Right atrium auricular region (tissue), 2 donors: ENCODE measurements at regions not wholly inside any gene's neighbourhood (a gene's known extent, or its start where the extent isn't known, plus 50 kb on each side); places are given as distances from the start of the nearest gene placed in this dataset.
"Not testable (repeated sequence)": the region's sequence is repeated elsewhere in the genome, so short reads cannot be mapped to it uniquely, and the experiment has no call there.

Experiments
- DNase-seq: peaks from one replicate; pipeline ENCODE4 v3.0.0-alpha.2; 2019; ENCODE audit warnings: low spot score
- H3K27ac ChIP-seq, 2 donors: fragments of 200-600 bp; sonication (generic); 1 replicate in 1 of 2; 2 replicates in 1 of 2; pipeline ENCODE4 v1.5.1; 2016 to 2019
- H3K27me3 ChIP-seq, 2 donors: fragments of 200-600 bp; sonication (generic); one replicate each; pipeline versions ENCODE4 v1.5.1 to v1.6.0; 2017 to 2019
- H3K36me3 ChIP-seq: fragments of 200-600 bp; sonication (generic); one replicate; pipeline ENCODE4 v1.5.1; 2016
- H3K4me1 ChIP-seq, 2 donors: fragments of 200-600 bp; sonication (generic); one replicate each; pipeline versions ENCODE4 v1.5.1 to v1.6.0; 2017 to 2019
- H3K4me3 ChIP-seq, 2 donors: fragments of 200-600 bp; sonication (generic); 1 replicate in 1 of 2; 2 replicates in 1 of 2; pipeline ENCODE4 v1.5.1; 2017 to 2019; ENCODE audit warnings: mild to moderate bottlenecking in 1 of 2, moderate library complexity in 1 of 2
- H3K9me3 ChIP-seq, 2 donors: fragments of 200-600 bp; sonication (generic); one replicate each; pipeline ENCODE4 v1.5.1; 2019
- TF ChIP-seq, protein P1 (sequence below), 2 donors: fragments of 200-600 bp; sonication (generic); IDR thresholded peaks; one replicate each; pipeline ENCODE4 v1.5.1; 2019; ENCODE audit warnings: antibody characterized with exemption in 2 of 2

GRCh38 chr10:121378251-121378801, 219.9 kb downstream of the FGFR2 start:
- Histone ChIP-seq H3K36me3 (no peaks in the 10 kb centered on the region), H3K27ac (no peak overlapping the region), H3K4me3 (no peak overlapping the region), H3K4me1 (no peaks in the 10 kb centered on the region), H3K27me3 (no peaks in the 10 kb centered on the region), H3K9me3 (no peaks in the 10 kb centered on the region)
- no peak for DNase-seq
- TF ChIP-seq, protein P1, sequence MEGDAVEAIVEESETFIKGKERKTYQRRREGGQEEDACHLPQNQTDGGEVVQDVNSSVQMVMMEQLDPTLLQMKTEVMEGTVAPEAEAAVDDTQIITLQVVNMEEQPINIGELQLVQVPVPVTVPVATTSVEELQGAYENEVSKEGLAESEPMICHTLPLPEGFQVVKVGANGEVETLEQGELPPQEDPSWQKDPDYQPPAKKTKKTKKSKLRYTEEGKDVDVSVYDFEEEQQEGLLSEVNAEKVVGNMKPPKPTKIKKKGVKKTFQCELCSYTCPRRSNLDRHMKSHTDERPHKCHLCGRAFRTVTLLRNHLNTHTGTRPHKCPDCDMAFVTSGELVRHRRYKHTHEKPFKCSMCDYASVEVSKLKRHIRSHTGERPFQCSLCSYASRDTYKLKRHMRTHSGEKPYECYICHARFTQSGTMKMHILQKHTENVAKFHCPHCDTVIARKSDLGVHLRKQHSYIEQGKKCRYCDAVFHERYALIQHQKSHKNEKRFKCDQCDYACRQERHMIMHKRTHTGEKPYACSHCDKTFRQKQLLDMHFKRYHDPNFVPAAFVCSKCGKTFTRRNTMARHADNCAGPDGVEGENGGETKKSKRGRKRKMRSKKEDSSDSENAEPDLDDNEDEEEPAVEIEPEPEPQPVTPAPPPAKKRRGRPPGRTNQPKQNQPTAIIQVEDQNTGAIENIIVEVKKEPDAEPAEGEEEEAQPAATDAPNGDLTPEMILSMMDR (IDR thresholded peaks at IDR 0.05), result no peak

DNA sequence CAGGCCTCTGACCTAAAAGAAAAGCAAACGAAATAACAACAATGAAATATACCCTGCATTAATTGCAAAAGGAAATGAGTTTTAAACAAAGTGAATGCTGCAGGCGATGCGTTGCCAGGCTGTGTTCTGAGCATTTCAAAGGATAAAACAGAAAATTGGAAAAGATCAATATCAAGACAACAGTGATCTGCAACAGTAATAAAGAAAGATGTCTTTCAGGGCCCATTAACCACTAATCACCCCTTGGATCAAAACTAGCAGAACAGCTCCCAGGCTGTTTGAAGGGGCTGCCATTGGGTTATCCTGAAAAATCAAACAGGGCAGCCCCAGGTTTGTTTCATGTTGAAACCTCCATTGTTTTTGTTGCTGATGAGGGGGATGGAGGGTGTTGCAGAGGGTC, 219.2 kb downstream of the FGFR2 start:
- Histone ChIP-seq H3K4me3 (no peak overlapping the region), H3K27me3 (no peaks in the 10 kb centered on the region), H3K36me3 (no peaks in the 10 kb centered on the region), H3K9me3 (no peaks in the 10 kb centered on the region), H3K27ac (no peak overlapping the region), H3K4me1 (no peaks in the 10 kb centered on the region)
- DNase-seq, result no peak
- TF ChIP-seq, protein P1 (IDR thresholded peaks at IDR 0.05), result no peak

- H3K4me3 ChIP-seq, result no peak overlapping the region
- TF ChIP-seq, protein P1 (IDR thresholded peaks at IDR 0.05), result no peak
- H3K27me3 ChIP-seq, result no peaks in the 10 kb centered on the region
- H3K36me3 ChIP-seq, result no peaks in the 10 kb centered on the region
- no peaks in the 10 kb centered on the region for H3K9me3 ChIP-seq
- DNase-seq, result no peak
- H3K4me1 ChIP-seq, result no peaks in the 10 kb centered on the region
- H3K27ac ChIP-seq, result no peak overlapping the region
Observed at GRCh38 chr10:121380211-121380610, 218.0 kb downstream of the FGFR2 start.

DNA sequence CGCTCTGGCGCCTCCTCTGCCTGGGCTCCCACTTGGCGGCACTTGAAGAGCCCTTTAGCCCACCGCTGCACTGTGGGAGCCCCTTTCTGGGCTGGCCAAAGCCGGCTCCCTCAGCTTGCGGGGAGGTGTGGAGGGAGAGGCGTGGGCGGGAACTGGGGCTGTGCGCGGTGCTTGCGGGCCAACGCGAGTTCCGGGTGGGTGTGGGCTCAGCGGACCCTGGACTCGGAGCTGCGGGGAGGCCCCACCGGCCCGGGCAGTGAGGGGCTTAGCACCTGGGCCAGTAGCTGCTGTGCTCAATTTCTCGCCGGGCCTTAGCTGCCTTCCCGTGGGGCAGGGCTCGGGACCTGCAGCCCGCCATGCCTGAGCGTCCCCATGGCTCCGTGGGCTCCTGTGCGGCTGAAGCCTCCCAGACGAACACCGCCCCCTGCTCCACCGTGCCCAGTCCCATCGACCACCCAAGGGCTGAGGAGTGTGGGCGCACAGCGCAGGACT, 216.2 kb downstream of the FGFR2 start:
- H3K36me3 ChIP-seq, H3K4me3 ChIP-seq, DNase-seq, H3K4me1 ChIP-seq, H3K27me3 ChIP-seq, H3K9me3 ChIP-seq, H3K27ac ChIP-seq: not testable (repeated sequence)

GRCh38 chr10:121385136-121385535, 213.1 kb downstream of the FGFR2 start:
- no peak for DNase-seq
- Histone ChIP-seq H3K27ac (no peak overlapping the region), H3K27me3 (no peaks in the 10 kb centered on the region), H3K4me3 (no peak overlapping the region), H3K4me1 (no peaks in the 10 kb centered on the region), H3K36me3 (no peaks in the 10 kb centered on the region), H3K9me3 (peaks cover 0 to 5% of the 10 kb centered on the region in 2 donors)
- TF ChIP-seq, protein P1 (IDR thresholded peaks at IDR 0.05), result no peak

GRCh38 chr10:121392657-121393056, 205.6 kb downstream of the FGFR2 start:
- TF ChIP-seq, protein P1 (IDR thresholded peaks at IDR 0.05), result no peak
- H3K27ac ChIP-seq, result no peak overlapping the region
- no peaks in the 10 kb centered on the region for H3K36me3 ChIP-seq
- no peak for DNase-seq
- H3K4me1 ChIP-seq, result peaks cover 0 to 8% of the 10 kb centered on the region in 2 donors
- no peak overlapping the region for H3K4me3 ChIP-seq
- H3K9me3 ChIP-seq, result no peaks in the 10 kb centered on the region
- H3K27me3 ChIP-seq, result no peaks in the 10 kb centered on the region
